AG04450 (cell line): ENCODE measurements at regions not wholly inside any gene's neighbourhood (a gene's known extent, or its start where the extent isn't known, plus 50 kb on each side); places are given as distances from the start of the nearest gene placed in this dataset.

Source experiments
- CTCF ChIA-PET: fragments of 300-600, 350-600 bp; formaldehyde crosslinking; extraction: SDS; loops from one replicate; lab custom pipeline; 2022; ENCODE audit warnings: antibody characterized with exemption, inconsistent platforms; lab: Charles Lee
- POLR2A ChIA-PET: fragments of 350-600 bp; formaldehyde crosslinking; extraction: SDS; loops from one replicate; lab custom pipeline; 2021; ENCODE audit warnings: antibody characterized with exemption, inconsistent platforms; lab: Yijun Ruan, JAX
- DNase-seq: peaks from one replicate; pipeline ENCODE4 v3.0.0-alpha.2; 2011; ENCODE audit warnings: low read depth, low spot score
- H3K27ac ChIP-seq: one replicate; pipeline ENCODE4 v1.5.1; 2012; ENCODE audit warnings: low read depth, low read length, control low read depth
- H3K27me3 ChIP-seq: one replicate; pipeline ENCODE4 v1.6.0; 2012; ENCODE audit warnings: low read length; ENCODE audit not compliant: control insufficient read depth, insufficient read depth
- H3K4me3 ChIP-seq: 2 replicates; pipeline ENCODE4 v1.5.1; 2011; ENCODE audit warnings: mild to moderate bottlenecking, low read depth, low read length, control low read depth
- H3K9me3 ChIP-seq: 2 replicates; pipeline ENCODE4 v1.5.1; 2012; ENCODE audit warnings: low read length; ENCODE audit not compliant: control insufficient read depth, insufficient read depth
- CTCF ChIP-seq: IDR thresholded peaks from 2 replicates; pipeline ENCODE4 v1.5.1; 2011; ENCODE audit warnings: low read depth, low read length, control low read depth, inconsistent platforms

GRCh38 chr4:143762511-143762910 lies 62.0 kb upstream of the FREM3 start:
- no peak for DNase-seq
- no peaks in the 10 kb centered on the region for H3K9me3 ChIP-seq
- no peak overlapping the region for H3K4me3 ChIP-seq
- POLR2A ChIA-PET: no interaction called here
- no peak overlapping the region for H3K27ac ChIP-seq
- CTCF ChIA-PET: interaction anchor here (0.6 kb wide), 1 partner anchor 54 kb away, joined by 3 read pairs; no protein-coding TSS in a partner anchor
- no peak for TF ChIP-seq CTCF
- H3K27me3 ChIP-seq: no peaks in the 10 kb centered on the region
